ENCODE measurements at regions not wholly inside any gene's neighbourhood (a gene's known extent, or its start where the extent isn't known, plus 50 kb on each side); places are given as distances from the start of the nearest gene placed in this dataset.

- H3K4me1 Mint-ChIP-seq, result peaks cover 10% of the 10 kb centered on the region
- no peak for DNase-seq (ENCODE audit: low read depth, low spot score)
Measured at GRCh38 chr18:78309924-78310323, 669.7 kb upstream of the SALL3 start.

DNA sequence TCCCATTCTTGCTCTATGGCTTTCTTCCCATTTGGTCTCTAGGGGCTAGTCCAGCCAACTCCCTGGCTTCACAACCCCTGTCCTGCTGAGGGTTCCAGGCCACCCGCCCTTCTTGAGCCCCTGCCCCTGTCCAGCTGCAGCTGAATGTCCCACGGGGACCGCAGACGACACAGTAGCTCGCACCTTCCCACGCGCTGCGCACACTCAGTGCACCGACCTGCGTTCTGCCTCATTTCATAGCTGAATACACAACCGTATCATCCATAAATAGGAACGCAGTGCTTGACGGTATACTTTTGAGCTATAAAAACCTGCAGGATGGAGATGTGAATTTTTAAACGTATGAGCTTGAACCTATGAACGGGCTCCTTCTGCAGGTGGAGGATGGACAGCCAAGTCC lies 660.4 kb upstream of the SALL3 start:
- Mint-ChIP-seq H3K9me3 (no peaks in the 10 kb centered on the region), H3K36me3 (ENCODE audit: low read depth) (no peaks in the 10 kb centered on the region), H3K4me1 (peaks cover 7% of the 10 kb centered on the region), H3K4me3 (no peak overlapping the region), H3K27me3 (ENCODE audit: low read depth) (no peaks in the 10 kb centered on the region), H3K27ac (ENCODE audit: unreplicated experiment) (no peak overlapping the region)
- TF ChIP-seq CTCF (conservative IDR thresholded peaks at IDR 0.05), result no peak
- DNase-seq (ENCODE audit: low read depth, low spot score), result no peak

More at GRCh38 chr18:78309924-78310323, 669.7 kb upstream of the SALL3 start:
- Mint-ChIP-seq H3K36me3 (ENCODE audit: low read depth) (no peaks in the 10 kb centered on the region), H3K27me3 (ENCODE audit: low read depth) (no peaks in the 10 kb centered on the region), H3K27ac (ENCODE audit: unreplicated experiment) (no peak overlapping the region), H3K9me3 (peaks cover 2% of the 10 kb centered on the region), H3K4me3 (no peak overlapping the region)
- no peak for TF ChIP-seq CTCF (conservative IDR thresholded peaks at IDR 0.05)

DNA sequence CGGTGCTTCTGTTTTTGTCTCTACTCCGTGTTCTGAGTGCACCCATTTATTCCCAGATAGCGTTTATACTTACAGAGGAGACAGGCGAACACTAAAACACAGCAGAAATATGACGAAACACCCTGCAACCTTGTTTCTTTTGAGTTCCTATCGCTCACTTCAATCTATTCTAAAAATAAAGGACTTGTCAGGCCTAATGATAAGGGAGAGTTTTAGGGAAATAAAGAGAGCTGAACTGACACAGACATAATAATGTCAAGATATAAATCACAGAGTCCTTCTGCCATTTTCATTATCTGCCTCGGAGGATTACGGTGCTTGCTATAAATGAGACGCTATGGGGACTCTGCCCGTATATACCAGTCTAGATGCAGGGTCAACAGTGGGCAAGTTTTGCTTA lies 659.7 kb upstream of the SALL3 start:
- Mint-ChIP-seq H3K27ac (ENCODE audit: unreplicated experiment) (no peak overlapping the region), H3K9me3 (no peaks in the 10 kb centered on the region), H3K4me1 (peaks cover 7% of the 10 kb centered on the region), H3K27me3 (ENCODE audit: low read depth) (no peaks in the 10 kb centered on the region), H3K4me3 (no peak overlapping the region), H3K36me3 (ENCODE audit: low read depth) (no peaks in the 10 kb centered on the region)
- DNase-seq (ENCODE audit: low read depth, low spot score), result no peak
- TF ChIP-seq CTCF (conservative IDR thresholded peaks at IDR 0.05), result no peak

GRCh38 chr18:78321402-78321801 lies 658.2 kb upstream of the SALL3 start:
- DNase-seq (ENCODE audit: low read depth, low spot score), result no peak
- Mint-ChIP-seq H3K9me3 (peaks cover 2% of the 10 kb centered on the region), H3K27ac (ENCODE audit: unreplicated experiment) (no peak overlapping the region), H3K27me3 (ENCODE audit: low read depth) (no peaks in the 10 kb centered on the region), H3K4me3 (no peak overlapping the region), H3K36me3 (ENCODE audit: low read depth) (no peaks in the 10 kb centered on the region), H3K4me1 (peaks cover 7% of the 10 kb centered on the region)
- TF ChIP-seq CTCF (conservative IDR thresholded peaks at IDR 0.05), result no peak

- no peak overlapping the region for H3K4me3 Mint-ChIP-seq
- no peaks in the 10 kb centered on the region for H3K36me3 Mint-ChIP-seq (ENCODE audit: low read depth)
- H3K27me3 Mint-ChIP-seq (ENCODE audit: low read depth), result no peaks in the 10 kb centered on the region
- no peak for DNase-seq (ENCODE audit: low read depth, low spot score)
- peaks cover 2% of the 10 kb centered on the region for H3K9me3 Mint-ChIP-seq
- H3K27ac Mint-ChIP-seq (ENCODE audit: unreplicated experiment), result no peak overlapping the region
- peaks cover 3% of the 10 kb centered on the region for H3K4me1 Mint-ChIP-seq
- no peak for TF ChIP-seq CTCF (conservative IDR thresholded peaks at IDR 0.05)
Measured at GRCh38 chr18:78323453-78324197, 656.0 kb upstream of the SALL3 start.

All from neural crest cell (in vitro differentiated cells).